Effector memory CD8-positive, alpha-beta T cell (primary cell): ENCODE measurements at regions not wholly inside any gene's neighbourhood (a gene's known extent, or its start where the extent isn't known, plus 50 kb on each side); places are given as distances from the start of the nearest gene placed in this dataset.

Experiments
- ATAC-seq: fragments of 150-1000 bp; cut with Tn5 transposase; replicated peaks from 2 replicates; pipeline ENCODE4 v1.10.0; 2021; ENCODE audit warnings: mild to moderate bottlenecking, moderate library complexity
- DNase-seq, 3 experiments: peaks; one replicate each; pipeline ENCODE4 v3.0.0; 2021
- H3K27ac Mint-ChIP-seq, 2 donors: one replicate each; pipeline ENCODE4 v1.8.0; 2022; ENCODE audit warnings: mild to moderate bottlenecking in 2 of 2, mixed read lengths in 2 of 2, moderate library complexity in 2 of 2
- H3K27me3 Mint-ChIP-seq, 2 donors: one replicate each; pipeline ENCODE4 v1.8.0; 2022; ENCODE audit warnings: mixed read lengths in 2 of 2
- H3K36me3 Mint-ChIP-seq: one replicate; pipeline ENCODE4 v1.8.0; 2022; ENCODE audit warnings: mild to moderate bottlenecking, moderate library complexity, mixed read lengths; ENCODE audit not compliant: insufficient read depth
- H3K4me1 Mint-ChIP-seq, 2 donors: one replicate each; pipeline ENCODE4 v1.8.0; 2022; ENCODE audit warnings: low read depth in 2 of 2, mixed read lengths in 2 of 2
- H3K4me3 Mint-ChIP-seq, 2 donors: one replicate each; pipeline ENCODE4 v1.8.0; 2022; ENCODE audit warnings: mild to moderate bottlenecking in 2 of 2, mixed read lengths in 2 of 2, moderate library complexity in 2 of 2
- H3K9me3 Mint-ChIP-seq, 2 donors: one replicate each; pipeline ENCODE4 v1.8.0; 2022; ENCODE audit warnings: mixed read lengths in 2 of 2

DNA sequence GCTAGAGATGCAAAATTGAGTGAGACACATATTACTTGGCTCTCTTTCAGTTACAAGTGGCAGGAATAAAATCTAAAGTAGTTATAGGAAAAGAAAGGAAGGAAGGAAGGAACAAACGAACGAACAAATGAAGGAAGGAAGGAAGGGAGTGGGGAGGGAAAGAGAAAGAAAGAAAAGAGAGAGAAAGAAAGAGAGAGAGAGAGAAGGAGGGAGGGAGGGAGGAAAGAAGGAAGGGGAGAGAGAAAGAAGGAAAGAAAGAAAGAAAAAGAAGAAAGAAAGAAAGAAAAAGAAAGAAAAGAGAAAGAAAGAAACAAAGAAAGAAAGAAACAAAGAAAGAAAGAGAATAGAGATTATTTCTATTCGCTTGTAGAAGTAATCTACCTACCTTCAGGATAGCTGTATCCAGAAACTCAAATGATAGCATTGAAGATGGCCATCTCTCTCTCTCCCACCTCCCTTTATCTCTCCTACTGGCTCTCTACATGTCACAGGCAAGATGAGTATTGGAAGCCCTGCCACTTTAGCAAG is 229.7 kb upstream of the TLE3 start:
- H3K4me3 Mint-ChIP-seq, result no peak overlapping the region
- ATAC-seq (no peak), DNase-seq (no peak)
- no peaks in the 10 kb centered on the region for H3K9me3 Mint-ChIP-seq
- no peak overlapping the region for H3K27ac Mint-ChIP-seq
- no peaks in the 10 kb centered on the region for H3K36me3 Mint-ChIP-seq
- H3K27me3 Mint-ChIP-seq, result peaks cover 0 to 38% of the 10 kb centered on the region in 2 donors
- H3K4me1 Mint-ChIP-seq, result peaks cover 0 to 2% of the 10 kb centered on the region in 2 donors

DNA sequence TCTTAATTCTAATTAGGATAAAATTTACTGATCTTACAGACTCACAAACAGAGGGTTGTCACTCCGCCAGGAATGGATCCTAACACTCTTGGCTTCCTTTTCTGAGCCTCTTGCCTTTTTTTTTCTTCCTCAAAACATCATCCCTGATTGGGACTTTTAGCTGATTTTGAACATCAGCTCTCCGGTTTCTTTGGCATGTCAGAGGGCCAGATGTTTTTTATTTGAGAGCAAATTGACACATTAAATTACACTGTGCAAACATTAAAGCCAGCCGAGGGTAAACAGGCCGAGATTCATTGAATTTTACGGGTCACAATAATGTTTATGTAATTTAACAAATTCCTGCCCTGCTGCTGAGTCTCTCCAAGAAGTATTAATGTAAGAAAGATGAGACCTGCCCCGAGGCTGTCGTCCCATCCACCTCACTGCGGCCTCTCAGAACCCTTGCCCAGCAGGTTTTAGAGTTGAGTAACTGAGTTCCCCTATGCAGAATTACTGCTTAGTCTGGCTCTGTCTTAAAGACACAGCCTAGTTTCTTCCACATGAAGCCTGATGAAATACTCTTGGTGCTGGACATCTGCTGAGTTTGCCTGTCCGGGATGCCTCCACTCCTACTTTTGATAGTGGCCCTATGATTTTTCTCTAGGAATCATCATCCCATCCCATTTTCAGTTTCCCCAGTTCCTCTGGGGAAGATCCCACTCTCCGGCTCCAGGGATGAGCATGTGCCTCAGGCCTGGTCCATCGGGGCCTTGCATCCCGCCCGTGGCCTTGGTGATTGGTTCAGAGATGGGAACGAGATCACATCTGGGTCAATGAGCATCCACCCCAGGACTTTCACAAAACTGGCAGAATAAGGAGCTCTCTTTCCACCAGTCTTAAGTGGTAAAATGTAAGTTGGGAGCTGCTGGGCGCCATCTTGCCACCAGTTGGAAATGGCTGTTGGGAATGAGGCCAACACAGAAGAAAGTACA is 226.6 kb upstream of the TLE3 start:
- H3K4me3 Mint-ChIP-seq, result no peak overlapping the region

GRCh38 chr15:70323111-70323851 is 225.6 kb upstream of the TLE3 start:
- Mint-ChIP-seq H3K4me3 (no peak overlapping the region), H3K36me3 (peaks cover 3% of the 10 kb centered on the region), H3K27me3 (peaks cover 0 to 45% of the 10 kb centered on the region in 2 donors), H3K4me1 (no peaks in the 10 kb centered on the region), H3K27ac (no peak overlapping the region), H3K9me3 (no peaks in the 10 kb centered on the region)
- DNase-seq, result no peak
- no peak for ATAC-seq

More for the DNA sequence above, 226.6 kb upstream of the TLE3 start:
- peaks cover 0 to 49% of the 10 kb centered on the region in 2 donors for H3K27me3 Mint-ChIP-seq
- H3K4me1 Mint-ChIP-seq, result peaks cover 0 to 2% of the 10 kb centered on the region in 2 donors
- H3K36me3 Mint-ChIP-seq, result peaks cover 3% of the 10 kb centered on the region
- no peaks in the 10 kb centered on the region for H3K9me3 Mint-ChIP-seq
- no peak overlapping the region for H3K27ac Mint-ChIP-seq
- DNase-seq (no peak), ATAC-seq (no peak)

DNA sequence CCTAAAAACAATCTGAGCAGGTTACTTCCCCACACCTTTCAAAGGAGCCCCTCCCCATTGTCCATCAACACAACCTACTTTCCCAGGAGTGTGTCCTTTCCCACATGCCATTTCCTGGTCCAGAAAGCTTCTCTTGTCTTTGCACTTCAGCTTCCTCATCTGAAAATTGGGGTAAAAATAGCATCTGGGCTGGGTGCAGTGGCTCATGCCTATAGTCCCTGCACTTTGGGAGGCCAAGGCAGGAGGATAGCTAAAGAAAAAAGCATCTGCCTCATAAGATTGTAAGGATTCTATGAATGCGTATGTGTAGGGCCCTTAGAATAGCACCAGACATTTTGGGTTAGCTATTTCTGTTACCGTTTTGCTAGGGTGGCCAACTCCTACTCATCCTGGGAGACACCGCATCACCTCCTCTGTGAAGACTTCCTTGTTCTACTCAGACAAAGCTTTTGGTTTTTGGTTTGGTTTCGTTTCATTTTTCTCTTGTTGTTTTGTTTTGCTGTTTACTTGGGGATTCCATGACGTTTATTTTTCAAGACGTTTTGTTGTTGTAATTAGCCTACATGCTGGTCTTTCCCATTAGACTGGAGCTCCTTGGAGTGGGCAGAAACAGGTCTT is 224.4 kb upstream of the TLE3 start:
- Mint-ChIP-seq H3K4me3 (no peak overlapping the region), H3K27me3 (peaks cover 0 to 47% of the 10 kb centered on the region in 2 donors), H3K4me1 (no peaks in the 10 kb centered on the region), H3K9me3 (no peaks in the 10 kb centered on the region), H3K36me3 (peaks cover 3% of the 10 kb centered on the region), H3K27ac (no peak overlapping the region)
- ATAC-seq (no peak), DNase-seq (no peak)

DNA sequence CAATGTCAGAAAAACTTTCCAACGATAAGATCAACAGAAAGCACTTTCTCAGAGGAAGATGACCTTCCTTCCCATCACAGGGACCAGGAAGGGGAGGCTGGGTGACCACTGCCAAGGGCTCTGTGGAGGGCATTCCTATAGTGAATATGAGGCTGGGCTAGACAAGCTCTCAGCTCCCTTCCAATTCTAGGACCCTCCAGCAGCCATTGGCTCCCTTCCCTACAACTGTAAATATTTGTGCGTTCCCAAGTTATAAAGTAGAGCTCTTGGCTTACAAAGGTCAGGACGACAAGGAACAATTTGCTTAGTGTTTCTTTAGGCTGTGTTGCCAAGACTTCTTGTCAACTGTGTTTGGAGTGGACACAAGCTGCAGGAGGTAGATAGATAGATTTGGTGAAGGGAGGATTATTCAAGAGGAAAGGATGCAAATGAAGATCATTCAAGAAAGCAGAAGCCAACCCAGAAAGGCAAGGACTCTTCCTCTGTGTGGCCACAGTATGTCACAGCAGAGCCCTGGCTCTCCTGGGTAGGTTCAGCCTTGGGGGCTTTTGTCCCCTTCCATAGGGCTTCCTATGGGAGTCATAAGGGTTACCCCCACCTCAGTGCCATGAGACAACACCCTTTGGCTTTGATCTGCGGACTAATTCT is 223.6 kb upstream of the TLE3 start:
- Mint-ChIP-seq H3K4me1 (no peaks in the 10 kb centered on the region), H3K27ac (no peak overlapping the region), H3K9me3 (no peaks in the 10 kb centered on the region), H3K36me3 (peaks cover 3% of the 10 kb centered on the region), H3K27me3 (peaks cover 0 to 47% of the 10 kb centered on the region in 2 donors), H3K4me3 (no peak overlapping the region)
- ATAC-seq, result no peak
- no peak for DNase-seq

DNA sequence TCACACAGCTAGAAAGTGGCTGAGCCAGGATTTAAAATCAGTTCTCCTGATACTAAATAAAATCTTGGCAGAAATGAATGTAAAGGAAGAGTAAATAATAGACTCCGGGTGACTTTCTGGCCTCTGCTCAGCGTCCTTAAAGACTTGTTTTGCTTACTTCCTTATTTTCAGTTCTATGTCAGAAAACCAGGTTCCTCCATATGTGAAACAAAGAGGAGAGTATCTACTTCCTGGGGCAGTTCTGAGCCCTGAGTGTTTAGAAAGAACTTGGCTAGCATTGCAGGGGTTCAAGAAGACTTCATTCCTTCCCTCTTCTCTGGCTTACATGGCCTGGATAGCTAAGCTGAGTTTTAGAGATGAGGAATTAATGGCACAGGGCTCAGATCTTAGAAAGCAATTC is 222.8 kb upstream of the TLE3 start:
- no peaks in the 10 kb centered on the region for H3K4me1 Mint-ChIP-seq
- H3K27me3 Mint-ChIP-seq, result peaks cover 0 to 46% of the 10 kb centered on the region in 2 donors
- ATAC-seq (no peak), DNase-seq (no peak)
- no peak overlapping the region for H3K4me3 Mint-ChIP-seq
- no peaks in the 10 kb centered on the region for H3K9me3 Mint-ChIP-seq
- H3K27ac Mint-ChIP-seq, result no peak overlapping the region
- peaks cover 3% of the 10 kb centered on the region for H3K36me3 Mint-ChIP-seq

DNA sequence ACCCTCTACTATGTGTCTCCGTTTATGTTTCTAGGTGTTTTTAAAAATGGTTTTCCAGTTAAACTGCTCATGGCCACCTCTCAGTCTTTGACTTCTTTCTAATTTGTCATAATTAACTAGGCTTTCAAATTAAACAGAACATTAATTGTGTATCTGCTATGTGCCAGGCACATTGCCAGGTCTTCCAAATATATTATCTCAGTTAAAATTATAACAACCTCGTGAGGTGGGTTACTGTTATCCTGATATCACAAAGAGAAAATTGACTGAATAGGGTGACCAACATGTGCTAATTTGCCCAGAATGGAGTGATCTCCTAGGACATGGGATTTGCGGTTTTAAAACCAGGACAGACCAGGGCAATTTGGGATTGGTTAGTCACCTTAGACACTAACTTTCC is 222.4 kb upstream of the TLE3 start:
- no peak for ATAC-seq
- peaks cover 3% of the 10 kb centered on the region for H3K36me3 Mint-ChIP-seq
- no peak overlapping the region for H3K27ac Mint-ChIP-seq
- no peak for DNase-seq
- H3K27me3 Mint-ChIP-seq, result peaks cover 0 to 46% of the 10 kb centered on the region in 2 donors
- no peaks in the 10 kb centered on the region for H3K9me3 Mint-ChIP-seq
- H3K4me1 Mint-ChIP-seq, result no peaks in the 10 kb centered on the region
- no peak overlapping the region for H3K4me3 Mint-ChIP-seq

- no peaks in the 10 kb centered on the region for H3K9me3 Mint-ChIP-seq
- H3K27me3 Mint-ChIP-seq, result peaks cover 0 to 46% of the 10 kb centered on the region in 2 donors
- H3K4me1 Mint-ChIP-seq, result no peaks in the 10 kb centered on the region
- peak; percentile 39 for ATAC-seq
- no peak overlapping the region for H3K27ac Mint-ChIP-seq
- H3K4me3 Mint-ChIP-seq, result no peak overlapping the region
- peaks cover 3% of the 10 kb centered on the region for H3K36me3 Mint-ChIP-seq
- DNase-seq, result no peak
These were observed 221.7 kb upstream of the TLE3 start for GRCh38 chr15:70319466-70319865.

- Mint-ChIP-seq H3K27me3 (peaks cover 0 to 46% of the 10 kb centered on the region in 2 donors), H3K9me3 (no peaks in the 10 kb centered on the region), H3K27ac (no peak overlapping the region), H3K4me3 (no peak overlapping the region), H3K36me3 (peaks cover 3% of the 10 kb centered on the region), H3K4me1 (no peaks in the 10 kb centered on the region)
- ATAC-seq (no peak), DNase-seq (no peak)
These were observed 221.1 kb upstream of the TLE3 start for GRCh38 chr15:70318594-70319465.

GRCh38 chr15:70316059-70316600 is 218.4 kb upstream of the TLE3 start:
- H3K27ac Mint-ChIP-seq, result no peak overlapping the region
- H3K4me1 Mint-ChIP-seq, result no peaks in the 10 kb centered on the region
- DNase-seq, result no peak
- ATAC-seq, result no peak
- H3K36me3 Mint-ChIP-seq, result peaks cover 3% of the 10 kb centered on the region
- no peaks in the 10 kb centered on the region for H3K9me3 Mint-ChIP-seq
- peaks cover 0 to 43% of the 10 kb centered on the region in 2 donors for H3K27me3 Mint-ChIP-seq
- no peak overlapping the region for H3K4me3 Mint-ChIP-seq

GRCh38 chr15:70315431-70315830 is 217.7 kb upstream of the TLE3 start:
- no peaks in the 10 kb centered on the region for H3K4me1 Mint-ChIP-seq
- H3K27me3 Mint-ChIP-seq, result peaks cover 0 to 36% of the 10 kb centered on the region in 2 donors
- H3K9me3 Mint-ChIP-seq, result no peaks in the 10 kb centered on the region
- no peak for ATAC-seq
- no peak for DNase-seq
- no peak overlapping the region for H3K27ac Mint-ChIP-seq
- H3K4me3 Mint-ChIP-seq, result no peak overlapping the region
- peaks cover 3% of the 10 kb centered on the region for H3K36me3 Mint-ChIP-seq

DNA sequence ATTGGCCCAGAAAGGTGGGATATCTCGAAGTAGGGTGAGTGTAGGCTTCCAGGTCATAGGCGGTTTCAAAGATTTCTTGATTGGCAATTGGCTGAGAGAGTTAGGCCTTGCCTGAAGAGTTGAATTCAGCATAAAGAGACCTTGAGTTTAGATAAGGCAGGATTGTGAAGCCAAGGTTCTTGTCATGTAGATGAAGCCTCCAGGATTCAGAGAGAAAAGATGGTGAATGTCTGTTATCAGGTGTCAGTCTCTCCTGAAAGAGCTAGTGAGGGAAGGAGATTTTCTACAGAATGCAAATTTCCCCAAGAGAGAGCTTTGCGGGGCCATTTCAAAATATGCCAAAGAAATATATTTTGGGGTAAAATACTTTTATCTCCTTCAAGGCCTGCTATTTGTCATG is 217.0 kb upstream of the TLE3 start:
- DNase-seq (no peak), ATAC-seq (no peak)
- Mint-ChIP-seq H3K36me3 (peaks cover 1% of the 10 kb centered on the region), H3K9me3 (no peaks in the 10 kb centered on the region), H3K27me3 (peaks cover 0 to 32% of the 10 kb centered on the region in 2 donors), H3K4me1 (peaks cover 0 to 4% of the 10 kb centered on the region in 2 donors), H3K4me3 (no peak overlapping the region), H3K27ac (no peak overlapping the region)
